Left lobe of liver (tissue), 2 donors: ENCODE measurements at regions not wholly inside any gene's neighbourhood (a gene's known extent, or its start where the extent isn't known, plus 50 kb on each side); places are given as distances from the start of the nearest gene placed in this dataset.

Experiments used
- ATAC-seq: fragments of 200-7000 bp; cut with Tn5 transposase; one replicate; pipeline ENCODE4 v1.9.1; 2020; ENCODE audit warnings: mild to moderate bottlenecking, moderate library complexity
- DNase-seq: peaks from one replicate; pipeline ENCODE4 v3.0.0-alpha.2; 2020; ENCODE audit warnings: low spot score
- donor health status: DM: no; HTN: no; CAD: no; lungs with moderate emphysema.
- donor health status: DM: no; HTN: yes; CAD: no.

GRCh38 chr13:73720216-73720840 is 413.9 kb downstream of the KLF12 start:
- DNase-seq, result no peak
- no peak for ATAC-seq

GRCh38 chr13:73718246-73718645 is 416.0 kb downstream of the KLF12 start:
- no peak for DNase-seq
- ATAC-seq, result no peak

DNA sequence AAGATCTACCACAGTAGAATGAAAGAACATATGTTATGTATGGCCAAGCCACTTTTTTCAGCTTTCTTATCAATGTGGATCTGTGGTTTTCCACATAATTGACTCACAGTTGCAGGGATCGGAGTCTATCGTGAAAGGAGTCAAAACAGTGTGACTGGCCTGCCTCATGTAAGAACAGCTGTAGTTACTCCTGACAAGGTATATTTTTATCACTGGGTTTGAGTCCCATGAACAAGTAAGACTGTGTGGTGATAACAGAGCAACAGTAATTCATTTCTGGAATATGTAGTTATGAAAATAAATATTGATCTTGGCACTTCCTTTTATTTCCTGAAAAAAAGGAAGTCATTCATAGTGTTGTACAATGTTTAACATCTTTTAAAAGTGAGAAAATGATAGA is 416.6 kb downstream of the KLF12 start:
- DNase-seq (no peak), ATAC-seq (peak; percentile 46)

DNA sequence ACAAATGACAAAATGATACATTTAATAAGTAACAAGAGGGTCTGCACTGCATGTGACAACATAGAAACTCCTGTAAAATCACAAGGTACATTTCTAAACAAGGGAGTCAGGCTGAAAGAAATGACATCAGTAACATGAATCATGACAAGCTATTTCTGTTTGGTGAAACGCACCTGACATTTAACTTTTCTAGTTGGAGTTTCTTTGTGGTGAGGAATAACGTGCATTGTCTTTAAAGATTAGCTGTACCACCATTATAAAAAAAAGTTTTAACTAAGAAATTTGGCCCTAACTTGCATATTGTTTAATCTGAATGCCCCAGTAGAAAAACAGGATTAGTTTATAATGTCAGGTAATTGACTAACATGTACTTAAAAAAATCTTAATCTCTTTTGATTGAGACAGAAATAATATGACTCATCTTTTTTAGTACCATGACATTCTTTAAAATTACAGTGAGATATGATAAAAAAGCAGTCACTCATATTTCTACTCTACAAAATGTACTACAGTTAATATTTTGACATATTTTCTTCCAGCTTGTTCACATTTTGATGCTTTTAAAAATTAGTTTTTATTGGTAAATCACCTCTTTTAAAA is 418.2 kb downstream of the KLF12 start:
- DNase-seq, result no peak
- no peak for ATAC-seq

DNA sequence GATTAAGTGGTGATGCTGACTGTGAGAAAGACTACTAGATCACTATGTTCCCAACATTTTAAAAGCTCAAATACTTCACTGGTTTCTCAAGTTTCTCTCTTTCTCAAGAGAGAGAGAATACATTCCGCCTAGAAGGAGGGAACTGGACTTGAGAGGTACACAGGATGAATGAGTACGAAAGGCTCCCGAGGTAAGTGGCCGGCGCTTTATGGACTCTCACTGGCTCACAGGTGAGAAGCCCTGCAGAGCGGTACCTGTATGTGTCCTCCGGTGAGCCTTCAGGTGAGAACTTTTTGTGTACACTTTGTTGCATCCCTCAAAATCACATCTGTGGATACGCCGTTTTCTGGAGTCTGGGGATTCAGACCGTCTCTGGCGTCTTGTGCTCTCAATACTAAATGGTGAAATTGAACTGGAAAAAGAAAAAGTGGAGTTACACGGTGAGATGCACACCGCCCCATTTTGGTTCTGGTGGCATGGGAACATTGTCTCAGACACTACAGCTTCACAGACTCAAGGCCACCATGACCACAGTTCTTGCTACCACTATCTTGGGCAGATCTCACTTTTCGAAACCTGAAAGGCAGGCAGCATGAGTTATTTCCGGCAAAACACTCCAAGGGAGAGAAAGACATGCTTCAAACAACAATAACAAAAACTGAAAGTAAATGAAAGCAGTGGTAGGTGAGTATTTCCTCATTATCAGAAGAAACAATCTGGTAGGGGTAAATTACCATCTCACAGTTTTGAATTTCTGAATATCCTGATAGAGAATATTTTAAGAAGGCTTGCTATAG is 418.9 kb downstream of the KLF12 start:
- DNase-seq (no peak), ATAC-seq (no peak)

- DNase-seq (no peak), ATAC-seq (no peak)
Measured at GRCh38 chr13:73714522-73714921, 419.7 kb downstream of the KLF12 start.

GRCh38 chr13:73708393-73708985 is 425.7 kb downstream of the KLF12 start:
- DNase-seq (no peak), ATAC-seq (peak; percentile 82)

DNA sequence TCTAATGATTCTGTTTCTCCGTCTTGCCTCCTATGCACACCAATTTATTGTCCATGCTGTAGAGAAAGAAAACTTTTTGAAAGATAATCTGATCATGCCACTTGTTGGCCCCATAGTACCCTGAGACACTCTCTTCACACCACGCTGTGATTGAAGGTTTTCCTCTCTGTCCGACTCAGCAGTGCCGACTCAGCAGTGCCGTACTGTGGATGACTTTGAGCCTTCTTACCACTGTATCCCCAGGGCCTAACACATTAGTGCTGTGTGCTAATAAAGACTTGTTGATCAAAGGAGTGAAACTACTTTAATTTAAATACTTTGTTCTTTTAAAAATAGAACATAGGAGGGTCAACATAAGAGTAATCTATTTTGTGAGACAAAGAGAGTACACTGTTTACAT is 429.6 kb downstream of the KLF12 start:
- no peak for ATAC-seq
- DNase-seq, result no peak

DNA sequence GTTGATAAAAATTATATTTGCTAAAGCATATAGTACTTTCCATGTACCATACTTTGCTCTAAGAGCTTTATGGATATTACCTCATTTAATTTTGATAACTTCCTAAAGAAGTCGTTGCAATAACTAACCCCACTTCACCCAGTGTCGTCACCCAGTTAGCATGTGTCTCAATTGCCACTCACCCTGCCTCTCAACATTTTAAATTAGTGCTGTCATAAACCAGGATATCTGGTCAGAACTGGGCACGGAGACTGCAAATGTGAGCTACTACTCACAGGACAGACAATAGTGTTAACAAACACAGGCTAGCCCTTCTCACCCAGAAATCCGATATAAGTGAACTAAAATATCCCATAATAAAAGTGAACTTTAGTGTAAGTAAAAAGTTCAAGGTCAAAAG is 430.6 kb downstream of the KLF12 start:
- ATAC-seq, result no peak
- no peak for DNase-seq

DNA sequence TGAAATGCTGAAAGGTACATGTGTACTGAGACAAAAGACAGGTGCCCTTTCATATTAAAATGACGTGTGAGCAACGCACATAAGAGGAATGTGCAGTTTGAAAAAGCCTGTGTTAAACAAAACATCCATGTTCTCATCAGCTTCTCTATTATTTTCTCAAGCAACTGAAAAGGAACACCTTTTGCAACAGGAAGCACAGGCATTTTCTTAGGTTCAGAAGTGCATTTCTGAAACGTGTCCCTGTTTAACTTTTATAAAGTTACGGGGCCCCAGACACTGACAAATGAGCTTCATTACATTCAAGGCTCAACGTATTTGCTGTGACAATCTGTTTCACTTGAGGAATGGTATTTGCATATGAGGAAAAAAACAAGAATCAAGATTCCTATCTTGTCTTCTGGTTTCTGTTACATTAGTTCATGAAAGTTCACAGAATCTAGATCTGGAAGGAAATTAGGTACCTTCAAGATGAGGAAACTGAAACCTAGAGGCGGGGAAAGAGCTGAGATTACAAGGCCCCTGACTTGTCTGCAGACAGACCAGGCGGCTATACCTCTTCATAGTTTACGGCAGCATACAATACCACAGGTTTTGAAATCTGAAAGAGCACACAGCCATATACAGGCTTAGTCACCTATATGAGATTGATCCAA is 431.7 kb downstream of the KLF12 start:
- DNase-seq, result no peak
- no peak for ATAC-seq

GRCh38 chr13:73701160-73701559 is 433.0 kb downstream of the KLF12 start:
- no peak for ATAC-seq
- no peak for DNase-seq

DNA sequence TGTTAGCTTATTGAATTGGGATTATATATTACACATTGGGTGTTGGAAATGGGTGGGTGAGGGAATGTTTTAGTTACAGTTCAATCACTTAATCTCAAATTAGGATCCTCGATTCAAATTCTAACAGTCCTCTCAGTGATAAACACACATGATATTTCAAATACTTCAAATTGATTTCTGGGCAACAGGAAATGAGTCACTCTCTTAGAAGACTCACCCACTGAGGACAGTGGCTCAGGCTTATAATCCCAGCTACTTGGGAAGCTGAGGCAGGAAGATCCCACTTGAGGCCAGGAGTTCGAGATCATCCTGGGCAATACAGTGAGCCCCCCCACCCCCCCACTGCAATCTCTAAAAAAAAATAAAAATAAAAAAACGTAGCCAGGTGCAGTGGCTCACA is 435.3 kb downstream of the KLF12 start:
- no peak for ATAC-seq
- no peak for DNase-seq

- DNase-seq, result no peak
- no peak for ATAC-seq
Measured at GRCh38 chr13:73697166-73697565, 437.0 kb downstream of the KLF12 start.

DNA sequence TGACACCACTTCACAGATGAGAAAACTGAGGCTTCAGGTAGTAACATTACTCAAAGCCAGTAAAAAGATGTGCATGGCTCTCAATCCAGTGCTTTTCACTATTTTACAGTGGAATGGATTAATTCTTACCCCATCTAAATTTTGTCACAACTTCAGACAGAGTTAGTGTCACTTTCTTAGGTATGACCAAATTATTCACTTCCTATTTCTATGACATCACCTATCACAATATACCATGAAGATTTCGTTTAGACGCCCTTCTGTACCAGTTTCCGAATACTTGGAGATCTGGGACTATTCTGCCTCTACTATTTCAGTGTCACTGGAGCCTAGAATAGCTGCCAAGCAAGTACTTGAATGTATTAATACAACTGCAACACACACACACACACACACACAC is 437.5 kb downstream of the KLF12 start:
- no peak for ATAC-seq
- no peak for DNase-seq

DNA sequence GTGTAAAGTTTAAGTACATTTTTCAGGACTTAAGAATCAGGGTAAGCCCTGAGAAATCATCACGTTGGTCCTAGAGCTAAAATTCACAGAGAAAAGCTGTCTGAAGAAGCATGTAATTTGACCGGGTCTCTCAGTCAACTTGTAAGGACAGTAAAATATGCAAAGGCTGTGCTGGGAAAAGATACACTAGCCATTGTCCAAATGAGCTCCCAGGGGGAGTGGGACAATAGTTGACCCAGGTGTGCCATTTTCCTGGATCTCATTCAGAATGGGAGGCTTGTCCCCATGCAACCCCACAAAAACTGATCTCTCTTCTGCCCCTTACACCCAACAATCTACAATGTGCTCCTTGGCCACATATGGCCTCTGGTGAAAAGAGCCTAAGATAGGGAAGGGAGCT is 437.9 kb downstream of the KLF12 start:
- no peak for ATAC-seq
- no peak for DNase-seq

DNA sequence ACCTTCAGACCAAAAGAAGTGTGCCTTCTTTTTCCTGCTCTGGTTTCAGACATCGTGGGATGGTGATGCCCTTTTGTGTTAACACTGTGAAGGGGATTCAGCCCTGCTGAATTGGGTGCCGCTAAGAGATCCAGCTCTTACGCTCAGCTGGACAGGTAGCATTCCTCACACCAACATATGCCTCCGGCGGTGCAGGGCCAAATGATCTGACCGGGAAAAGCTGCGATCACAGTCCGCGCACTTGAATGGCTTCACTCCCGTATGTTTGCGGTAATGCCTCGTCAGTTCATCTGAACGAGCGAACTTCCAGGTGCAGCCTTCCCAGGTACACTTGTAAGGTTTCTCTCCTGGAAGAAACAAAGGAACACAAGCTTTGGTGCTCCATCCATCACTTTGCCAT is 438.9 kb downstream of the KLF12 start:
- no peak for DNase-seq
- no peak for ATAC-seq

DNA sequence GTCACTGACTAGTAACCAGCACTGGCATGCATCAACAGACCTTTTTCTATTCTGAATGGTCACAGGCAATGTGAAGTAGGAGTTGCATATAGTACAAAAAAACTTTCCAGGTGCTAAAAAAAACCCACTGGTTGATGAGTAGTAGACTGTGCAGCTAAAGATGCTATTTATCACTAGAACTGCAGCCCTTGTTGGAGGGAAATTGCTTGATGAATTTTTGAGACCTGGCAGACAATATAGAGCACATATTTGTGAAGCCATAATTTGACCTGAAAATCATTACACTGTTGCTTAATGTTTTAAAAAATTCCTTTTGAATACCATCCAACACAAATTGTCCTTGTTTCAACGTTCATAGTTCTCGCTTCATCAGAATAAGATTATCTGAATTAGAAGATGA is 441.0 kb downstream of the KLF12 start:
- ATAC-seq (no peak), DNase-seq (no peak)

DNA sequence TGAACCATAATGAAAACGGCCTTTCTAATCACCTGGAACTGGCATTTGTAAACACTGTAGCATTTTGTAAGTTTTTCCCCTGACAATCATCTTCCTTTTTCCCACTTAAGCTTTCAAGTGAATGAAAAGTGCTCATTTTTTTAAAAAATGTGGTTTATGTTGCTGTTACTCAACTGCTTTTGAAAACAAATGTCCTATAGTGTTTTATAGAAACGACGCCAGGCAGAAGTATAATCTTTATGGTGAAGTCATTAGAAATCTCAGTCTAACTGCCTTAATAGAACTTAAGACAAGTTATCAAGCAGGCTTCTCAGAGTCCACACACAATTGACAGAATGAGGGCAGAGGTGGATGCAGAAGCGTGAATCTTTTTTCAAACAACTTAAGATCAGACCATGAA is 442.3 kb downstream of the KLF12 start:
- DNase-seq, result no peak
- ATAC-seq, result no peak

- no peak for DNase-seq
- no peak for ATAC-seq
Measured at GRCh38 chr13:73687929-73688328, 446.3 kb downstream of the KLF12 start.

GRCh38 chr13:73687087-73687486 is 447.1 kb downstream of the KLF12 start:
- no peak for ATAC-seq
- no peak for DNase-seq

- DNase-seq, result no peak
- no peak for ATAC-seq
Measured at GRCh38 chr13:73684750-73685149, 449.5 kb downstream of the KLF12 start.

DNA sequence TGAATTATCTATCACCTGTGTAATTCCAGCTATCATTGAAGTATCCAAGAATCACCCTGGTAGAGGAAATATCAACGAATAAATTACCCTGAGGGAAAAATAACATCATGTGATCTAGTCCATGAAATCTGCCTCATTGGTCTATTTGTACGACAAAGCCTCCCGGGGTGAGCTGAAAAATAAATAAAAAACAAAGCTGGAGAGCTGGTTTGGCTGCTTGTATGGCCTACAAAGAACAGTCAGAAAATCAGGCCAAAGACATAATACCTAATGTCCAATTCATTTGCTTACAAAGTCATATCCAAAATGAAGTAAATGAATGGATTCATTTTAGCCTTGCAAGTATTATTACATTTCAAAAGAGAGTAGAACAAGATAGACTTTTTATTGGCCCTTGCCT is 449.9 kb downstream of the KLF12 start:
- no peak for DNase-seq
- no peak for ATAC-seq
